ENCODE measurements at regions not wholly inside any gene's neighbourhood (a gene's known extent, or its start where the extent isn't known, plus 50 kb on each side); places are given as distances from the start of the nearest gene placed in this dataset.

DNA sequence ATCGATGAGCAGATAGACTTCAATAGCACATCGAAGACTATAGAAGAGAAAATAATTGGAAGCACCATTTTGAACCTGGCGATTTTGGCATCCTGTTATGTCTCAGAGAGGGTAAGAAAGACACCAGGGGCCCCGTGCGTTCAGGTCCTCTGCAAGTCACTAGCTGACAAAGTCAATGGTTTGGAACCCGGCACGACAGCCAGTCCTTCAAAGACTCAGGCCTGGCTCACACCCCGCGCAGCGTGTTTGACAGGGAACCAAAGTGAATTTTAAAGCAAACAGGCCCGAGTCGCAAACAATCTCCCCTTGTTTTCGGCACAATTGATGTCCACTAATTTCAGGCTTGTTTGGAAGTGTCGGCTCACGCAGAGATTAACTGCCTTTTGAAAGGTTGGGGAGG lies 716.6 kb downstream of the BRD1 start:
- Histone ChIP-seq H3K9me3 (no peaks in the 10 kb centered on the region), H3K4me1 (no peaks in the 10 kb centered on the region), H3K36me3 (no peaks in the 10 kb centered on the region), H3K27ac (no peak overlapping the region), H3K27me3 (peaks cover 0 to 34% (median 9%) of the 10 kb centered on the region in 9 donors), H3K4me3 (no peak overlapping the region)
- WGBS, 4 donors: 80 to 88% (median 84%) methylated on average over 15 of the region's 15 CpGs
- TF ChIP-seq, protein P1, sequence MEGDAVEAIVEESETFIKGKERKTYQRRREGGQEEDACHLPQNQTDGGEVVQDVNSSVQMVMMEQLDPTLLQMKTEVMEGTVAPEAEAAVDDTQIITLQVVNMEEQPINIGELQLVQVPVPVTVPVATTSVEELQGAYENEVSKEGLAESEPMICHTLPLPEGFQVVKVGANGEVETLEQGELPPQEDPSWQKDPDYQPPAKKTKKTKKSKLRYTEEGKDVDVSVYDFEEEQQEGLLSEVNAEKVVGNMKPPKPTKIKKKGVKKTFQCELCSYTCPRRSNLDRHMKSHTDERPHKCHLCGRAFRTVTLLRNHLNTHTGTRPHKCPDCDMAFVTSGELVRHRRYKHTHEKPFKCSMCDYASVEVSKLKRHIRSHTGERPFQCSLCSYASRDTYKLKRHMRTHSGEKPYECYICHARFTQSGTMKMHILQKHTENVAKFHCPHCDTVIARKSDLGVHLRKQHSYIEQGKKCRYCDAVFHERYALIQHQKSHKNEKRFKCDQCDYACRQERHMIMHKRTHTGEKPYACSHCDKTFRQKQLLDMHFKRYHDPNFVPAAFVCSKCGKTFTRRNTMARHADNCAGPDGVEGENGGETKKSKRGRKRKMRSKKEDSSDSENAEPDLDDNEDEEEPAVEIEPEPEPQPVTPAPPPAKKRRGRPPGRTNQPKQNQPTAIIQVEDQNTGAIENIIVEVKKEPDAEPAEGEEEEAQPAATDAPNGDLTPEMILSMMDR (IDR thresholded peaks at IDR 0.05): no peak
- TF ChIP-seq POLR2A (IDR thresholded peaks at IDR 0.05): no peak
- intact Hi-C loops (cut with DNase I): no loop called here
- ATAC-seq: no peak
- DNase-seq: no peak

GRCh38 chr22:49108636-49109315 lies 718.9 kb downstream of the BRD1 start:
- H3K4me1 ChIP-seq: no peaks in the 10 kb centered on the region
- intact Hi-C loops (cut with DNase I): no loop called here
- H3K27ac ChIP-seq: no peak overlapping the region
- WGBS, 4 donors: 69 to 83% (median 73%) methylated on average over 15 to 21 of the region's 21 CpGs
- H3K9me3 ChIP-seq: no peaks in the 10 kb centered on the region
- ATAC-seq (no peak), DNase-seq (no peak)
- peaks cover 0 to 40% (median 9%) of the 10 kb centered on the region in 9 donors for H3K27me3 ChIP-seq
- no peak overlapping the region for H3K4me3 ChIP-seq
- no peak for TF ChIP-seq POLR2A (IDR thresholded peaks at IDR 0.05)
- TF ChIP-seq, protein P1 (IDR thresholded peaks at IDR 0.05): no peak
- H3K36me3 ChIP-seq: no peaks in the 10 kb centered on the region

GRCh38 chr22:49107961-49108530 lies 719.6 kb downstream of the BRD1 start:
- ATAC-seq (no peak), DNase-seq (no peak)
- Histone ChIP-seq H3K4me1 (no peaks in the 10 kb centered on the region), H3K4me3 (no peak overlapping the region), H3K36me3 (no peaks in the 10 kb centered on the region), H3K27me3 (peaks cover 0 to 42% (median 9%) of the 10 kb centered on the region in 9 donors), H3K9me3 (no peaks in the 10 kb centered on the region), H3K27ac (no peak overlapping the region)
- no peak for TF ChIP-seq POLR2A (IDR thresholded peaks at IDR 0.05)
- TF ChIP-seq, protein P1 (IDR thresholded peaks at IDR 0.05): no peak
- 78 to 86% (median 82%) methylated on average over 8 to 16 of the region's 16 CpGs for WGBS, 4 donors
- intact Hi-C loops (cut with DNase I): no loop called here

- H3K4me1 ChIP-seq: no peaks in the 10 kb centered on the region
- no peak for TF ChIP-seq POLR2A (IDR thresholded peaks at IDR 0.05)
- TF ChIP-seq, protein P1 (IDR thresholded peaks at IDR 0.05): no peak
- ATAC-seq (no peak), DNase-seq (no peak)
- 69 to 76% (median 69%) methylated on average over 8 of the region's 8 CpGs for WGBS, 4 donors
- no peaks in the 10 kb centered on the region for H3K36me3 ChIP-seq
- intact Hi-C loops (cut with DNase I): no loop called here
- peaks cover 0 to 47% (median 9%) of the 10 kb centered on the region in 9 donors for H3K27me3 ChIP-seq
- H3K9me3 ChIP-seq: no peaks in the 10 kb centered on the region
- H3K27ac ChIP-seq: no peak overlapping the region
- H3K4me3 ChIP-seq: no peak overlapping the region
Measured at GRCh38 chr22:49107561-49107960, 720.1 kb downstream of the BRD1 start.

Data from heart left ventricle (tissue), 16 donors.